H1 (cell line): ENCODE measurements at regions not wholly inside any gene's neighbourhood (a gene's known extent, or its start where the extent isn't known, plus 50 kb on each side); places are given as distances from the start of the nearest gene placed in this dataset.

ENCODE experiments used
- RFX5 ChIP-seq: IDR thresholded peaks from 2 replicates; pipeline ENCODE4 v1.6.1; 2011; ENCODE audit warnings: low read depth, low read length, improper control_type of control experiment, borderline replicate concordance
- SIRT6 ChIP-seq: IDR thresholded peaks from one replicate; pipeline ENCODE4 v1.7.1; 2012; ENCODE audit warnings: low read length, inconsistent platforms
- USF2 ChIP-seq: IDR thresholded peaks from 2 replicates; pipeline ENCODE4 v1.6.1; 2011; ENCODE audit warnings: low read length, improper control_type of control experiment

GRCh38 chr10:78475437-78475836, 441.8 kb downstream of the RPS24 start (continued):
- TF ChIP-seq USF2 (no peak), RFX5 (no peak), SIRT6 (no peak)
